ENCODE measurements at regions not wholly inside any gene's neighbourhood (a gene's known extent, or its start where the extent isn't known, plus 50 kb on each side); places are given as distances from the start of the nearest gene placed in this dataset.

DNA sequence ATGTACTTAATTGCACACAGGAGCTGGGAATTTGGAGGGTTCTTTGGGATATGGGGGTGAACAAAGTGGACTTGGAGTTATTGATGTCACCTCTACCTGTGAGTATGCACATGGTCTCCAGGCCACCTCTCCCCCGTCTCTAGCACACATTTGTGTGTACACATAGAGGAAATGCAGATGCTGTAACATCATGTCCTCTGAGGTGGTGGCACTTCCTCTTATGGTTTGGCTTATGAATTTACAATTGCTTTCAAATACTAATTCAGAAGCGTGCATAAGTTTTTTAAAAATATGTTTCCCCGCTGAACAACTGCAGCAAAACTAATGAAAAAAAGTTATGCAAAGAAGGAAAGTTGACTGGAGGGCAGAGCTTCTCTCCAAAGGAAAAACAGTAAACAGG lies 152.0 kb upstream of the TENM4 start:
- TF ChIP-seq SIN3A (IDR thresholded peaks at IDR 0.05; ENCODE audit: borderline replicate concordance, low read depth, low read length) (no peak), ELF1 (CRISPR knock-in tag; IDR thresholded peaks at IDR 0.05) (no peak)
- TF ChIP-seq, protein P1, sequence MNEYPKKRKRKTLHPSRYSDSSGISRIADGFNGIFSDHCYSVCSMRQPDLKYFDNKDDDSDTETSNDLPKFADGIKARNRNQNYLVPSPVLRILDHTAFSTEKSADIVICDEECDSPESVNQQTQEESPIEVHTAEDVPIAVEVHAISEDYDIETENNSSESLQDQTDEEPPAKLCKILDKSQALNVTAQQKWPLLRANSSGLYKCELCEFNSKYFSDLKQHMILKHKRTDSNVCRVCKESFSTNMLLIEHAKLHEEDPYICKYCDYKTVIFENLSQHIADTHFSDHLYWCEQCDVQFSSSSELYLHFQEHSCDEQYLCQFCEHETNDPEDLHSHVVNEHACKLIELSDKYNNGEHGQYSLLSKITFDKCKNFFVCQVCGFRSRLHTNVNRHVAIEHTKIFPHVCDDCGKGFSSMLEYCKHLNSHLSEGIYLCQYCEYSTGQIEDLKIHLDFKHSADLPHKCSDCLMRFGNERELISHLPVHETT (CRISPR knock-in tag; conservative IDR thresholded peaks at IDR 0.05) = no peak
- TF ChIP-seq, protein P2, sequence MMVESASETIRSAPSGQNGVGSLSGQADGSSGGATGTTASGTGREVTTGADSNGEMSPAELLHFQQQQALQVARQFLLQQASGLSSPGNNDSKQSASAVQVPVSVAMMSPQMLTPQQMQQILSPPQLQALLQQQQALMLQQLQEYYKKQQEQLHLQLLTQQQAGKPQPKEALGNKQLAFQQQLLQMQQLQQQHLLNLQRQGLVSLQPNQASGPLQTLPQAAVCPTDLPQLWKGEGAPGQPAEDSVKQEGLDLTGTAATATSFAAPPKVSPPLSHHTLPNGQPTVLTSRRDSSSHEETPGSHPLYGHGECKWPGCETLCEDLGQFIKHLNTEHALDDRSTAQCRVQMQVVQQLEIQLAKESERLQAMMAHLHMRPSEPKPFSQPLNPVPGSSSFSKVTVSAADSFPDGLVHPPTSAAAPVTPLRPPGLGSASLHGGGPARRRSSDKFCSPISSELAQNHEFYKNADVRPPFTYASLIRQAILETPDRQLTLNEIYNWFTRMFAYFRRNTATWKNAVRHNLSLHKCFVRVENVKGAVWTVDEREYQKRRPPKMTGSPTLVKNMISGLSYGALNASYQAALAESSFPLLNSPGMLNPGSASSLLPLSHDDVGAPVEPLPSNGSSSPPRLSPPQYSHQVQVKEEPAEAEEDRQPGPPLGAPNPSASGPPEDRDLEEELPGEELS (CRISPR knock-in tag; IDR thresholded peaks at IDR 0.05) = no peak
